SK-N-SH treated with all-trans-retinoic acid at 6 μM for 48 hours (cell line): ENCODE measurements at regions not wholly inside any gene's neighbourhood (a gene's known extent, or its start where the extent isn't known, plus 50 kb on each side); places are given as distances from the start of the nearest gene placed in this dataset.

Experiments used
- ARNTL ChIP-seq: fragments of 450-650 bp; formaldehyde crosslinking; IDR thresholded peaks from 2 replicates; pipeline ENCODE4 v1.5.0; 2020; ENCODE audit warnings: low read depth, mild to moderate bottlenecking, moderate library complexity, borderline replicate concordance
- ESRRG ChIP-seq: fragments of 250-450 bp; sonication (Bioruptor Pico); IDR thresholded peaks from 2 replicates; pipeline ENCODE4 v1.6.1; 2021; ENCODE audit warnings: mild to moderate bottlenecking
- PATZ1 ChIP-seq: fragments of 250-450 bp; sonication (Bioruptor Pico); IDR thresholded peaks from 2 replicates; pipeline ENCODE4 v1.8.0; 2020; ENCODE audit warnings: mild to moderate bottlenecking, moderate library complexity, borderline replicate concordance
- PPARA ChIP-seq: fragments of 250-450 bp; sonication (Bioruptor Pico); IDR thresholded peaks from 2 replicates; pipeline ENCODE4 v1.5.0; 2020; ENCODE audit warnings: mild to moderate bottlenecking, borderline replicate concordance
- RARB ChIP-seq: fragments of 250-450 bp; sonication (Bioruptor Pico); IDR thresholded peaks from 2 replicates; pipeline ENCODE4 v1.8.0; 2021; ENCODE audit warnings: mild to moderate bottlenecking, moderate library complexity
- ZNF8 ChIP-seq: fragments of 450-650 bp; formaldehyde crosslinking; IDR thresholded peaks from 2 replicates; pipeline ENCODE4 v1.5.0; 2020; ENCODE audit warnings: mild to moderate bottlenecking, moderate library complexity

GRCh38 chr22:33116841-33117547 lies 58.8 kb upstream of the SYN3 start:
- TF ChIP-seq RARB (CRISPR knock-in tag) (no peak), ZNF8 (CRISPR knock-in tag) (no peak), PPARA (CRISPR knock-in tag) (no peak), ESRRG (no peak), ARNTL (CRISPR knock-in tag) (no peak), PATZ1 (CRISPR knock-in tag) (no peak)
